ENCODE measurements at regions not wholly inside any gene's neighbourhood (a gene's known extent, or its start where the extent isn't known, plus 50 kb on each side); places are given as distances from the start of the nearest gene placed in this dataset.

- no peak for TF ChIP-seq POLR2A (IDR thresholded peaks at IDR 0.05)
- TF ChIP-seq CTCF (IDR thresholded peaks at IDR 0.05 in 4 of 5, conservative IDR thresholded peaks at IDR 0.05 in 1 of 5): no peak
These were observed 335.2 kb downstream of the C3orf38 start for GRCh38 chr3:88485001-88485400.
